NCI-H345 treated with DMSO at 0.1 percent for 48 hours (cell line): ENCODE measurements at regions not wholly inside any gene's neighbourhood (a gene's known extent, or its start where the extent isn't known, plus 50 kb on each side); places are given as distances from the start of the nearest gene placed in this dataset.

ENCODE experiments used
- DNase-seq: peaks from one replicate; lab custom pipeline; 2025; ENCODE audit not compliant: unreplicated experiment; lab: John Stamatoyannopoulos, UW

- DNase-seq = no peak
These were observed 411.0 kb upstream of the NR2F2 start for GRCh38 chr15:95919460-95919859.

GRCh38 chr15:95921404-95921803, 409.1 kb upstream of the NR2F2 start:
- DNase-seq = no peak

GRCh38 chr15:95922431-95922830, 408.1 kb upstream of the NR2F2 start:
- no peak for DNase-seq

- DNase-seq = no peak
These were observed 406.7 kb upstream of the NR2F2 start for GRCh38 chr15:95923792-95924191.

GRCh38 chr15:95928822-95929221, 401.7 kb upstream of the NR2F2 start:
- DNase-seq = no peak

- DNase-seq = no peak
These were observed 401.2 kb upstream of the NR2F2 start for GRCh38 chr15:95929232-95929846.

- no peak for DNase-seq
These were observed 399.7 kb upstream of the NR2F2 start for GRCh38 chr15:95930659-95931375.

GRCh38 chr15:95931619-95932018, 398.9 kb upstream of the NR2F2 start:
- no peak for DNase-seq

GRCh38 chr15:95932141-95932540, 398.4 kb upstream of the NR2F2 start:
- no peak for DNase-seq

GRCh38 chr15:95932676-95933075, 397.8 kb upstream of the NR2F2 start:
- no peak for DNase-seq

GRCh38 chr15:95935852-95936251, 394.6 kb upstream of the NR2F2 start:
- no peak for DNase-seq

GRCh38 chr15:95937128-95937528, 393.4 kb upstream of the NR2F2 start:
- no peak for DNase-seq

- no peak for DNase-seq
These were observed 390.0 kb upstream of the NR2F2 start for GRCh38 chr15:95940431-95940985.

GRCh38 chr15:95944193-95944592, 386.3 kb upstream of the NR2F2 start:
- DNase-seq = no peak

- DNase-seq = no peak
These were observed 385.7 kb upstream of the NR2F2 start for GRCh38 chr15:95944661-95945255.

GRCh38 chr15:95946241-95946640, 384.3 kb upstream of the NR2F2 start:
- DNase-seq = no peak

GRCh38 chr15:95946926-95947325, 383.6 kb upstream of the NR2F2 start:
- DNase-seq = no peak

GRCh38 chr15:95948411-95948810, 382.1 kb upstream of the NR2F2 start:
- peak; percentile 78 for DNase-seq

GRCh38 chr15:95953032-95953431, 377.5 kb upstream of the NR2F2 start:
- DNase-seq = no peak

- DNase-seq = no peak
These were observed 372.6 kb upstream of the NR2F2 start for GRCh38 chr15:95957861-95958260.

- no peak for DNase-seq
These were observed 372.1 kb upstream of the NR2F2 start for GRCh38 chr15:95958382-95958781.

- no peak for DNase-seq
These were observed 361.6 kb upstream of the NR2F2 start for GRCh38 chr15:95968856-95969255.
